ENCODE measurements at regions not wholly inside any gene's neighbourhood (a gene's known extent, or its start where the extent isn't known, plus 50 kb on each side); places are given as distances from the start of the nearest gene placed in this dataset.
"Not testable (repeated sequence)": the region's sequence is repeated elsewhere in the genome, so short reads cannot be mapped to it uniquely, and the experiment has no call there.

DNA sequence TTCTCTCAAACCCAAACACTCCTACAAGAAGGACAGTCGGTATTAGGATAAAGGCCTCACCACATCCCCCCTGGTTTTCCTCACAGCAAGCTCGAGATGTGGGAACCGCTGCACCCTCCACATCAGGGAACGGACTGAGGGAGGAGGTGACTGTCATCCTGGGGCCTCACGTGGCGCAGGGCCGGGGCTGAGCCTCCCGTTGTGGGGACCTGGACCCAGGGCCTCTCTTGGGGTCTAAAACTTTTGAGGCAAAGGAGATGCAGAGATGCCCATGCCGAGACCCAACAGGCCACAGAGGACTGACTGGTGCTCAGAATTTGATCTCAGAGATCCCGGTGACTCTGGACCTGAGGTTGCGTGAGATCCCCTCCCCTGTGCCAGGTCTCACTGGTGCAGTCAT lies 72.7 kb downstream of the MRPL36 start:
- DNase-seq (no peak), ATAC-seq (ENCODE audit: low read depth in 2 of 2) (no peak)
- Mint-ChIP-seq H3K27ac (no peak overlapping the region), H3K27me3 (peaks cover 19 to 57% (median 34%) of the 10 kb centered on the region in 3 donors), H3K9me3 (no peaks in the 10 kb centered on the region), H3K4me1 (no peaks in the 10 kb centered on the region), H3K4me3 (no peak overlapping the region), H3K36me3 (no peaks in the 10 kb centered on the region)

- Mint-ChIP-seq H3K4me1 (no peaks in the 10 kb centered on the region), H3K4me3 (no peak overlapping the region)
These were observed 73.2 kb downstream of the MRPL36 start for GRCh38 chr5:1726469-1726865.

DNA sequence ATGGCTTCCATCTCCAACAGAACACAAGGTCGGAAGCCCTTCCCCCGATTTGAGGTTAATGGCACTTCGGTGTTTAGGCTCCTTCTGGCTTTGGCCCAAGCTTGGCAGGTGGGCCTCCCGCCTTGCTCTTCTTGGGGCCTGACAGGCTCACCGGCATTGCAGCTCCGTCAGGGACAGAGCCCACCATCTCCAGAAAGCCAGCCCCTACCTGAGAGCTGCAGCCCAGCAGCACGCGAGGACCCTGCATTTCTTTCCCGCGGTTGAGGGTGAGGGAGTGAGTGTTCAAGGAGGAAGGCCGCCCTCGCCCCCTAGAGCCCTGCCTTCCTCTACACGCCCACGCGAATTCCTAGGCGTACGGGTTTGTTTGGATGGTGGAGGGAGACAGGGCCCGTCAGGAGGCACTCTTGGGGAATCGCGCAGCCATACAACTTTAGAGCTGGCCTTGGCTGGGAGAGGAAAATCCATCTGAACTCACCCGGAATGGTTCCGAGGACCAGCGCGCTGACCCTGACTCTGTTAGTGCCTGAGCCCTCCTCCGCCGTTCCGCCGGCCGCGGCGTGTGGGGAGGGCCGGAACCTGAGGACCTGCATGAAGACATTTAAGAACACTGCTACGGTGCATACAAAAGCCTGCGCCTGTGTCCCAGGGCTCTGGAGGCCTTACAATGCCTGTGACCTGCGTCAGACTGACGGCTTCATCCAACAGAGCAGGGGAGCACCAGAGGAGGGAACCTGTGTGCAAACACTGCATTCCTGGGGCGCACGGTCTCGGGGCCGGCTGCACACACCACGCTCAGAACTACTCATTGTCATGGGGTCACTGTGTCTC lies 73.8 kb downstream of the MRPL36 start:
- no peak for ATAC-seq (ENCODE audit: low read depth in 2 of 2)
- Mint-ChIP-seq H3K4me3 (peak overlapping the region in 1 of 8 donors; percentile 22), H3K27ac (no peak overlapping the region), H3K27me3 (peaks cover 17 to 53% (median 39%) of the 10 kb centered on the region in 3 donors), H3K9me3 (peaks cover 0 to 6% (median 0%) of the 10 kb centered on the region in 7 donors), H3K36me3 (no peaks in the 10 kb centered on the region), H3K4me1 (no peaks in the 10 kb centered on the region)
- no peak for DNase-seq

More at GRCh38 chr5:1726469-1726865, 73.2 kb downstream of the MRPL36 start:
- ATAC-seq (ENCODE audit: low read depth in 2 of 2) (no peak), DNase-seq (no peak)
- no peaks in the 10 kb centered on the region for H3K36me3 Mint-ChIP-seq
- no peak overlapping the region for H3K27ac Mint-ChIP-seq
- H3K27me3 Mint-ChIP-seq: peaks cover 19 to 53% (median 34%) of the 10 kb centered on the region in 3 donors
- no peaks in the 10 kb centered on the region for H3K9me3 Mint-ChIP-seq

DNA sequence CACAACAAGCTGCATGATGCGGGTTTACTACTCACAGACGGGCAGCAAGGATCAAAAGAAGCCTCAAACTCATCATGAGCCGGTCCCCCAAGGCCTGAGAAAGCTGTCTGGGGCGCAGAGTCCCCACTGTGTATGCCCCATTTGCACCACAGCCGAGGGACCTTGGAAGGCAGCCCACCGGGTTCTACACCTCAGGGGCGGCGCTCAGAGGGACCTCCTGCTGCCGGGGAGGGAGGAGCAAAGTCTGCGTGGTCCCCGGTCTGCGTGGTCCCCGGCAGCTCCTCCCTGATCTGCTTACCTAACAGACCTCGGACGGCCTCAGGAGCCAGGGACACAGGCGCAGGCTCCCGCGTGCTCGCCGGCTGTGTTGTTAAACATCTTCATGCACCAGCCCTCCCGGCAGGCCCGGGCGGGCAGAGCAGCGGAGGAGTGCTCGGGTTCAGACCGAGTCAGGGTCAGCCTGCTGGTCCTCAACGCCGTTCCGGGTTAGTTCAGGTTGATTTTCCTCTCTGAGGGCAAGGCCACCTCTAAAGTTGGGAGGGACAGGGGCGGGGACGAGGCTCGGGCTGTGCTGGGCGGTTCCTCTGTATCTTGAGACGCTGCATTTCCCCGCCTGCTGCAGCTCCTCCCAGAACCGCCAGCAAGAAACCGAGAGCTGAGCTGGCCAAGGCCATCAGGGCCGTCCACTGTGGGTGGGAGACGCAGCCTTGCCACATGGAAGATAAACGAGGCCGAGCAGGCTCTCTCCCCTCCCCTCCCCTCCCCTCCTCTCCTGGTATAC lies 74.6 kb downstream of the MRPL36 start:
- H3K27ac Mint-ChIP-seq: no peak overlapping the region
- H3K36me3 Mint-ChIP-seq: no peaks in the 10 kb centered on the region
- peaks cover 0 to 14% (median 5%) of the 10 kb centered on the region in 7 donors for H3K9me3 Mint-ChIP-seq
- DNase-seq (no peak), ATAC-seq (ENCODE audit: low read depth in 2 of 2) (no peak)
- H3K4me1 Mint-ChIP-seq: no peaks in the 10 kb centered on the region
- peak overlapping the region in 3 of 8 donors; percentile 2 to 29 (median 19) for H3K4me3 Mint-ChIP-seq
- H3K27me3 Mint-ChIP-seq: peaks cover 17 to 44% (median 44%) of the 10 kb centered on the region in 3 donors

- no peak overlapping the region for H3K4me3 Mint-ChIP-seq
- H3K9me3 Mint-ChIP-seq: peaks cover 6 to 23% (median 11%) of the 10 kb centered on the region in 7 donors
- peaks cover 17 to 44% (median 44%) of the 10 kb centered on the region in 3 donors for H3K27me3 Mint-ChIP-seq
- H3K36me3 Mint-ChIP-seq: no peaks in the 10 kb centered on the region
- DNase-seq: no peak
- peak overlapping the region in 1 of 6 donors; percentile 21 for H3K27ac Mint-ChIP-seq
- ATAC-seq (ENCODE audit: low read depth in 2 of 2): no peak
- no peaks in the 10 kb centered on the region for H3K4me1 Mint-ChIP-seq
These were observed 75.4 kb downstream of the MRPL36 start for GRCh38 chr5:1723957-1724821.

DNA sequence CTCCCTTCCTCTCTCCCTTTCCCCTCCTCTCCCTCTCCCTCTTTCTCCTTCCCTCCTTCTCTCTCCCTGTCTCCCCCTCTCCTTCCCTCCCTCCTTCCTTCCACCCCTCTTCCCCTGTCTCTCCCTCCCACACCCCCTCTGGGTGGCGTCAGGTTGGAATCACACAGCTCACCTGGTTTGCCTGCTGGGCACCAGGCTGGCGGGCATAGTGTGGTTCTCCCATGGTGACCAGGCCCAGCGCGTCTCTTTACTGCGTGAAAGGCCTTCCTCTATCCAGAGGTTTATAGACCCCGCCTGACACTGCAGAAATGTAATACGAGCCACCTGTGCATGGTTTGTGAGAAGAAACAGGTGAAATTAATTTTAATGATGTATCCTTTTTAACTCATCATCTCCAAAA lies 76.2 kb downstream of the MRPL36 start:
- H3K27ac Mint-ChIP-seq: no peak overlapping the region
- peaks cover 9 to 30% (median 18%) of the 10 kb centered on the region in 7 donors for H3K9me3 Mint-ChIP-seq
- H3K4me3 Mint-ChIP-seq: no peak overlapping the region
- ATAC-seq (ENCODE audit: low read depth in 2 of 2) (no peak), DNase-seq (no peak)
- H3K27me3 Mint-ChIP-seq: peaks cover 17 to 43% (median 41%) of the 10 kb centered on the region in 3 donors
- H3K4me1 Mint-ChIP-seq: no peaks in the 10 kb centered on the region
- peaks cover 0 to under 1% of the 10 kb centered on the region in 2 donors for H3K36me3 Mint-ChIP-seq

- H3K9me3 Mint-ChIP-seq: peaks cover 13 to 36% (median 23%) of the 10 kb centered on the region in 7 donors
- no peak for DNase-seq
- peaks cover 0 to 7% of the 10 kb centered on the region in 2 donors for H3K36me3 Mint-ChIP-seq
- peaks cover 12 to 37% (median 36%) of the 10 kb centered on the region in 3 donors for H3K27me3 Mint-ChIP-seq
- peak overlapping the region in 1 of 6 donors; percentile 68 for H3K27ac Mint-ChIP-seq
- no peaks in the 10 kb centered on the region for H3K4me1 Mint-ChIP-seq
- no peak overlapping the region for H3K4me3 Mint-ChIP-seq
- ATAC-seq (ENCODE audit: low read depth in 2 of 2): no peak
These were observed 76.8 kb downstream of the MRPL36 start for GRCh38 chr5:1722877-1723276.

- peaks cover 13 to 46% (median 26%) of the 10 kb centered on the region in 7 donors for H3K9me3 Mint-ChIP-seq
- no peak for ATAC-seq (ENCODE audit: low read depth in 2 of 2)
- peaks cover 9 to 24% (median 18%) of the 10 kb centered on the region in 3 donors for H3K27me3 Mint-ChIP-seq
- peaks cover 0 to 7% of the 10 kb centered on the region in 2 donors for H3K36me3 Mint-ChIP-seq
- H3K27ac Mint-ChIP-seq: no peak overlapping the region
- no peak for DNase-seq
- H3K4me3 Mint-ChIP-seq: no peak overlapping the region
- no peaks in the 10 kb centered on the region for H3K4me1 Mint-ChIP-seq
These were observed 79.1 kb downstream of the MRPL36 start for GRCh38 chr5:1720396-1721110.

DNA sequence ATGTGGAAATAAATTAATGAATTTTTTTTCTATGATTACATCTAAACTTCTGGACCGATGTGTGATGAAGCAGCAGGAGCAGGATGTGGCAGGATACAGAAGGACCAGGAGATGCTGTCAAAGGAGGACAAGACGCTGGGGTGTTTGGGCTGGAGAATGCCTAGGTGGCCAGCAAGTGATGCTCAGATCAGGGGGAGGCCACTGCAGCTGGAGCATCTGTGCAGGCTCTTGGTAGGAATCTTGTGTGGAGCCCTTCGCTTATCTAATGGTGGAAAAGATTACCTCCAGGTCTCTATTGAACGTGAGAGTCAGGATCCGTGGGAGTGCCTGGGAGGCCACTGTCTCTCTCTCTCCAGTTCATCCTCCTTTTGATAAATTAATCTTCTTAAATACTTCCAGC lies 79.8 kb downstream of the MRPL36 start:
- Mint-ChIP-seq H3K27ac (no peak overlapping the region), H3K4me1 (no peaks in the 10 kb centered on the region), H3K9me3 (peaks cover 13 to 46% (median 26%) of the 10 kb centered on the region in 7 donors), H3K27me3 (peaks cover 9 to 22% (median 13%) of the 10 kb centered on the region in 3 donors), H3K4me3 (peak overlapping the region in 1 of 8 donors; percentile 29), H3K36me3 (peaks cover 0 to 7% of the 10 kb centered on the region in 2 donors)
- ATAC-seq (ENCODE audit: low read depth in 2 of 2): no peak
- no peak for DNase-seq

DNA sequence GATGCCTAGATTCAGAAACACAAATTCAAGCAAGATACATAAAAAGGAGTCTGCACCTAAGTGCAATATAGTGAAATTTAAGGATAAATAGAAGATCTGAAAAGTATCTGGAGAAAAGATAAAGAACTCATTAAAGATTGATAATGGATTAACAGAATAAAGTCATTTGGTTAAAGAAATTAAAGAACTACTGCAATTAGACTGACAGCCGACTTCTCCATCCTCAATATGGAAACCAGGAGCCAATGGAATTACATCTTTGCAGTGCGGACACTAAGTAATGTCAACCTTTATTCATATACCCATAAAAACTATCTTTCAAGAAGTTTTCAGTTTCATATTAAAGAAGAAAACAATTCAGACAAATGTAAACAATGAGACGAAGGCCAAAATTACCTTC lies 81.0 kb downstream of the MRPL36 start:
- Mint-ChIP-seq H3K4me3 (no peak overlapping the region), H3K36me3 (peaks cover 0 to 7% of the 10 kb centered on the region in 2 donors), H3K4me1 (no peaks in the 10 kb centered on the region), H3K27ac (no peak overlapping the region), H3K27me3 (peaks cover 9 to 20% (median 11%) of the 10 kb centered on the region in 3 donors), H3K9me3 (peaks cover 13 to 46% (median 26%) of the 10 kb centered on the region in 7 donors)
- DNase-seq (no peak), ATAC-seq (ENCODE audit: low read depth in 2 of 2) (no peak)

- DNase-seq; H3K4me1 Mint-ChIP-seq; H3K27ac Mint-ChIP-seq; H3K36me3 Mint-ChIP-seq; ATAC-seq (ENCODE audit: low read depth in 2 of 2): not testable (repeated sequence)
- H3K4me3 Mint-ChIP-seq: peak overlapping the region in 1 of 8 donors; percentile 22
- H3K9me3 Mint-ChIP-seq: peaks cover 0 to 10% (median 3%) of the 10 kb centered on the region in 7 donors
- peaks cover 30 to 43% (median 37%) of the 10 kb centered on the region in 3 donors for H3K27me3 Mint-ChIP-seq
These were observed 89.5 kb downstream of the MRPL36 start for GRCh38 chr5:1710091-1710490.

GRCh38 chr5:1709171-1709803 lies 90.3 kb downstream of the MRPL36 start:
- Mint-ChIP-seq H3K4me3 (peak overlapping the region in 3 of 8 donors; percentile 27 to 38 (median 28)), H3K4me1 (peaks cover 0 to 6% (median 5%) of the 10 kb centered on the region in 3 donors), H3K9me3 (peaks cover 0 to 10% (median 3%) of the 10 kb centered on the region in 7 donors), H3K36me3 (peaks cover 0 to 9% of the 10 kb centered on the region in 2 donors), H3K27ac (peak overlapping the region in 1 of 6 donors; percentile 33), H3K27me3 (peaks cover 32 to 50% (median 44%) of the 10 kb centered on the region in 3 donors)
- ATAC-seq (ENCODE audit: low read depth in 2 of 2): no peak
- DNase-seq: no peak
